Heart left ventricle (tissue), 16 donors: ENCODE measurements at regions not wholly inside any gene's neighbourhood (a gene's known extent, or its start where the extent isn't known, plus 50 kb on each side); places are given as distances from the start of the nearest gene placed in this dataset.

Experiments
- ATAC-seq, 4 donors: fragments of 200-7000 bp; cut with Tn5 transposase; one replicate each; pipeline ENCODE4 v1.9.1; 2020 to 2022; ENCODE audit warnings: moderate library complexity in 4 of 4, mild to moderate bottlenecking in 3 of 4, moderate number of reproducible peaks in 1 of 4
- DNase-seq, 5 donors: peaks; one replicate each; pipeline ENCODE4 v3.0.0-alpha.2; 2020
- H3K27ac ChIP-seq, 12 donors: fragments of 200-600 bp; sonication (generic) in 4 of 12; one replicate each; pipeline versions ENCODE4 v1.5.0 to v1.8.0; 2016 to 2022; ENCODE audit warnings: mild to moderate bottlenecking in 2 of 12
- H3K27me3 ChIP-seq, 9 donors: fragments of 200-600 bp; sonication (generic) in 2 of 9; one replicate each; pipeline versions ENCODE4 v1.5.1 to v1.8.0; 2016 to 2022; ENCODE audit warnings: mild to moderate bottlenecking in 3 of 9
- H3K36me3 ChIP-seq, 9 donors: fragments of 200-600 bp; sonication (generic) in 2 of 9; one replicate each; pipeline versions ENCODE4 v1.5.0 to v1.8.0; 2018 to 2022; ENCODE audit warnings: mild to moderate bottlenecking in 2 of 9
- H3K4me1 ChIP-seq, 12 donors: fragments of 200-600 bp; sonication (generic) in 4 of 12; one replicate each; pipeline versions ENCODE4 v1.5.0 to v1.8.0; 2016 to 2022; ENCODE audit warnings: mild to moderate bottlenecking in 3 of 12
- H3K4me3 ChIP-seq, 12 donors: fragments of 200-600 bp; sonication (generic) in 4 of 12; one replicate each; pipeline versions ENCODE4 v1.5.0 to v1.8.0; 2017 to 2022; ENCODE audit warnings: mild to moderate bottlenecking in 9 of 12, moderate library complexity in 4 of 12
- H3K9me3 ChIP-seq, 12 donors: fragments of 200-600 bp; sonication (generic) in 4 of 12; one replicate each; pipeline versions ENCODE4 v1.5.0 to v1.8.0; 2016 to 2022; ENCODE audit warnings: mild to moderate bottlenecking in 1 of 12
- POLR2A ChIP-seq, 2 donors: fragments of 450-650 bp; IDR thresholded peaks; one replicate each; pipeline ENCODE4 v1.6.1; 2017; ENCODE audit warnings: antibody characterized with exemption in 2 of 2, mild to moderate bottlenecking in 2 of 2, moderate library complexity in 2 of 2
- WGBS, 4 donors: extraction: QIAGEN DNeasy Blood & Tissue Kit in 2 of 4; methylation state at CpG; one replicate each; pipeline versions ENCODE4 v1.1.5 to v1.1.7; 2013 to 2018; 5-methylcytosine and 5-hydroxymethylcytosine counted together
- intact Hi-C, 10 donors: fragments of 100-400 bp; cut with DNase I; formaldehyde crosslinking; loops; one replicate each; pipeline versions ENCODE4 v1.11.1 to v1.14.2; 2022
- TF ChIP-seq, protein P1 (sequence below), 12 donors: fragments of 200-600 bp; sonication (generic) in 4 of 12; IDR thresholded peaks; one replicate each; pipeline versions ENCODE4 v1.5.0 to v1.8.0; 2018 to 2022; ENCODE audit warnings: antibody characterized with exemption in 12 of 12, mild to moderate bottlenecking in 5 of 12
- donor health status: ischemic (EF 13 %, LVEDD 7.1; RV severe dilation, severe dysfunction).
- donor health status: healthy with polysubstance abuse.
- donor health status: DM: no; HTN: yes; CAD: no.
- donor health status: DM: no; HTN: no; CAD: no.
- donor health status: ischemic (EF 25% LVEDD 6.9; RV normal size, moderate dysfunction).
- donor health status: ischemic (EF 25% LVEDD 5.7; RV mildly dilated, moderate dysfunction).
- donor health status: healthy.
- donor health status: DM: yes; HTN: yes; CAD: no.
- donor health status: ischemic (EF 35%, LVEDD 5.7; RV mildly dilated, moderate dysfunction).
- donor health status: nonischemic (EF 11% LVEDD 7.7; RV severe dilation, severe dysfunction).
- donor health status: DM: yes; HTN: yes; CAD: no.
- donor health status: PGD.
- donor health status: ischemic (EF 29% LVEDD 5.4; RV normal size, mild dysfunction).
- donor health status: nonischemic (EF 23%, LVEDD 6.1; RV moderate dilation, normal function).

- Histone ChIP-seq H3K4me1 (peaks cover 0 to 7% (median 0%) of the 10 kb centered on the region in 12 donors), H3K27ac (peak overlapping the region in 1 of 12 donors; percentile 57), H3K36me3 (no peaks in the 10 kb centered on the region), H3K4me3 (no peak overlapping the region), H3K27me3 (peaks cover 9 to 100% (median 66%) of the 10 kb centered on the region in 9 donors), H3K9me3 (no peaks in the 10 kb centered on the region)
- intact Hi-C loops: no loop called here
- TF ChIP-seq, protein P1, sequence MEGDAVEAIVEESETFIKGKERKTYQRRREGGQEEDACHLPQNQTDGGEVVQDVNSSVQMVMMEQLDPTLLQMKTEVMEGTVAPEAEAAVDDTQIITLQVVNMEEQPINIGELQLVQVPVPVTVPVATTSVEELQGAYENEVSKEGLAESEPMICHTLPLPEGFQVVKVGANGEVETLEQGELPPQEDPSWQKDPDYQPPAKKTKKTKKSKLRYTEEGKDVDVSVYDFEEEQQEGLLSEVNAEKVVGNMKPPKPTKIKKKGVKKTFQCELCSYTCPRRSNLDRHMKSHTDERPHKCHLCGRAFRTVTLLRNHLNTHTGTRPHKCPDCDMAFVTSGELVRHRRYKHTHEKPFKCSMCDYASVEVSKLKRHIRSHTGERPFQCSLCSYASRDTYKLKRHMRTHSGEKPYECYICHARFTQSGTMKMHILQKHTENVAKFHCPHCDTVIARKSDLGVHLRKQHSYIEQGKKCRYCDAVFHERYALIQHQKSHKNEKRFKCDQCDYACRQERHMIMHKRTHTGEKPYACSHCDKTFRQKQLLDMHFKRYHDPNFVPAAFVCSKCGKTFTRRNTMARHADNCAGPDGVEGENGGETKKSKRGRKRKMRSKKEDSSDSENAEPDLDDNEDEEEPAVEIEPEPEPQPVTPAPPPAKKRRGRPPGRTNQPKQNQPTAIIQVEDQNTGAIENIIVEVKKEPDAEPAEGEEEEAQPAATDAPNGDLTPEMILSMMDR (IDR thresholded peaks at IDR 0.05): no peak
- 59 to 68% (median 64%) methylated on average over 14 to 16 of the region's 16 CpGs for WGBS, 4 donors
- no peak for DNase-seq
- no peak for ATAC-seq
These were observed 215.7 kb upstream of the FOXF1 start for GRCh38 chr16:86294535-86295196.

DNA sequence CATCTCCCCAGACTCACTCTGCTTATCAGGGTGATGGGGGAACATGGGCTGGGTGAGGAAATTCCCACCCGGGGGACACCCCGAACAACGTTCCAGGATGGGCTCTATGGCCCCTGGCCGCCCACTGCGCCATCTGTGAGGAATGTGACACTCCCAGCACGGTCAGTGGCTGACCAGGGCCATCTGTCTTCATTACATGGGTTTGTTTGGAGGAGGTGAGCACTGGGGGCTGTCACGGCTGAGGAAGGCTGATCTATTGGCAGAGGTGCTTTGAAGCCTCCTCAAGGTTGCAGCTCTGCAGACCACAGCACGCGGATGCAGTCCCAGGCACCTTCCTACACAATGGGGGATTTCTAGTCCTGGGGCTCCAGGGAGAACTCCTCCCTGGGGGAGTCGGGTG, 214.1 kb upstream of the FOXF1 start:
- intact Hi-C loops: no loop called here

GRCh38 chr16:86297391-86297790, 212.9 kb upstream of the FOXF1 start:
- no peak for TF ChIP-seq POLR2A (IDR thresholded peaks at IDR 0.05)
- TF ChIP-seq, protein P1 (IDR thresholded peaks at IDR 0.05): no peak
- intact Hi-C loops: no loop called here
- DNase-seq: no peak
- Histone ChIP-seq H3K27me3 (peaks cover 11 to 98% (median 57%) of the 10 kb centered on the region in 9 donors), H3K36me3 (no peaks in the 10 kb centered on the region), H3K4me3 (peak overlapping the region in 2 of 12 donors; percentile 6 to 10), H3K4me1 (peaks cover 0 to 7% (median 0%) of the 10 kb centered on the region in 12 donors), H3K9me3 (no peaks in the 10 kb centered on the region), H3K27ac (peak overlapping the region in 1 of 12 donors; percentile 83)
- WGBS, 4 donors: 48 to 64% (median 50%) methylated on average over 13 of the region's 13 CpGs
- no peak for ATAC-seq

More for the DNA sequence above, 214.1 kb upstream of the FOXF1 start:
- no peaks in the 10 kb centered on the region for H3K9me3 ChIP-seq
- ATAC-seq: no peak
- no peaks in the 10 kb centered on the region for H3K36me3 ChIP-seq
- H3K27ac ChIP-seq: no peak overlapping the region
- DNase-seq: no peak
- peaks cover 11 to 99% (median 62%) of the 10 kb centered on the region in 9 donors for H3K27me3 ChIP-seq
- TF ChIP-seq, protein P1 (IDR thresholded peaks at IDR 0.05): no peak
- no peak for TF ChIP-seq POLR2A (IDR thresholded peaks at IDR 0.05)
- peaks cover 0 to 7% (median 0%) of the 10 kb centered on the region in 12 donors for H3K4me1 ChIP-seq
- no peak overlapping the region for H3K4me3 ChIP-seq
- WGBS, 4 donors: 49 to 53% (median 51%) methylated on average over 5 to 10 of the region's 10 CpGs

DNA sequence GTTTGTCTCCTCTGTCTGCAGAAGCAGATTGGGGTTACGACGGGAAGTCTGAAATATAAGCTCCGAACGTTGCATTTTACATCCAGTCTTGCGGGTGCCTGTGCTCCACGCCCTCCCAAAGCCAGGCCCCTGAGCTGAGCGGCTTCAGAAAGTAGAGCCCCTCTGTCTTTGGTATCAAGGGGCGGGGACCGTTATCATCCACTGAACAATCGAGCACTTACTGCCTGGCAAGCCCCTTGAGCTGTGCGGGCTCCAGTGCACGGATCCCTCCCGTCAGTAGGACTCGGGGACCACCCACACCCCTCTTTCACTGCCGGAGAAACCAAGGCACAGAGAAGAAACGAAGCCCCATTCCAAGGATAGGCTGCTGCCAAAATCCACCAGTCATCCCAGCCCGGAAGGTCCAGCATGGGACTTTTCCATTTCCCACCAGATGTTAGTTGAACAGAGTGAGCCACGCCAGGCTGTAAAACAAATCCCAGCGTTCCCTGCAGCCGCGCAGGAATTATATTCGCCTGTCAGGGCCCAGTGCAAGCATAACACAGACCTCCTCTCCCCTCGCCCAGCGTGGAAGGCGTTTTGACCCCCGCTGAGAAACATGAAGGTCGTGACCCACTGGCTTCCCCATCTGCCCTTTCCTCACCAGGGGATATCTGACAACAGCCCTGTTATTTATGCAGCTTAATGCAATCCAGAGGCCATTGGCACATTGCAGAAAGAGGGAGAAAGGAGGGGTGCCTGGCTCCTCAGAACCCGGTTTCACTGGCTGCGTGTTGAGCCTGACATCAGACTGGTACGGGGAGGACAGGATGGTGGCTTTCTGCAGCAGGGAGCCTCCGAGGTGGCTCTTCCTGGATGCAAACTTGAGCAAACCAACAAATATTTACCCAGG, 212.2 kb upstream of the FOXF1 start:
- no peak for DNase-seq
- no peaks in the 10 kb centered on the region for H3K36me3 ChIP-seq
- peaks cover 0 to 7% (median 0%) of the 10 kb centered on the region in 12 donors for H3K4me1 ChIP-seq
- peak overlapping the region in 2 of 12 donors; percentile 6 to 10 for H3K4me3 ChIP-seq
- no peaks in the 10 kb centered on the region for H3K9me3 ChIP-seq
- WGBS, 4 donors: 14 to 21% (median 18%) methylated on average over 23 to 31 of the region's 31 CpGs
- intact Hi-C loops: no loop called here
- H3K27me3 ChIP-seq: peaks cover 8 to 95% (median 57%) of the 10 kb centered on the region in 9 donors
- ATAC-seq: no peak
- TF ChIP-seq, protein P1 (IDR thresholded peaks at IDR 0.05): no peak
- no peak for TF ChIP-seq POLR2A (IDR thresholded peaks at IDR 0.05)
- peak overlapping the region in 1 of 12 donors; percentile 83 for H3K27ac ChIP-seq
